Activated naive CD4-positive, alpha-beta T cell treated with Interleukin-2 at 50 U/mL for 16 hours (primary cell): ENCODE measurements at regions not wholly inside any gene's neighbourhood (a gene's known extent, or its start where the extent isn't known, plus 50 kb on each side); places are given as distances from the start of the nearest gene placed in this dataset.

Experiments
- DNase-seq: peaks from one replicate; pipeline ENCODE4 v3.0.0-alpha.2; 2020

GRCh38 chr16:6360641-6361040 lies 972.0 kb upstream of the RBFOX1 start:
- DNase-seq = no peak

- DNase-seq = no peak
These were observed 975.7 kb upstream of the RBFOX1 start for GRCh38 chr16:6356911-6357310.

DNA sequence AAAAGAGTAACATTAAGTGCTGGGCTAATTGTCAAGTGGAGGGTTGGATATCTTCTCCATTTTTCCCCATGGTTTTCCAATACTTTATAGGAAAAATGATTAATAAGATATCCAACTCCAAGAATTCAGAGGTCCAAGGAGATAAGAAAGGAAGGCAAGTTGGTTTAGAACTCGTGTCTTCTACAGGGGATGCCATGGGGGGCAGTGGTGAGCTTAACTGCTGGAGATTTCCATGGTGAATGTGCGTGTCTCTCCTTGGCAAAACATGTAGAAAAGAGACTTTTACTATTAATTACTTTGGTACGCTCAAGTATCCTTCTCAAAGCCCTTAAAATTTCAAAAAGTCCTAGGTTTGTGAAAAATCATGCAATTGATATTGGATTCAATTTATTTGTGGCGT lies 982.9 kb upstream of the RBFOX1 start:
- DNase-seq = no peak

GRCh38 chr16:6345090-6345489 lies 987.6 kb upstream of the RBFOX1 start:
- DNase-seq = no peak

- DNase-seq = no peak
These were observed 989.5 kb upstream of the RBFOX1 start for GRCh38 chr16:6343157-6343556.

DNA sequence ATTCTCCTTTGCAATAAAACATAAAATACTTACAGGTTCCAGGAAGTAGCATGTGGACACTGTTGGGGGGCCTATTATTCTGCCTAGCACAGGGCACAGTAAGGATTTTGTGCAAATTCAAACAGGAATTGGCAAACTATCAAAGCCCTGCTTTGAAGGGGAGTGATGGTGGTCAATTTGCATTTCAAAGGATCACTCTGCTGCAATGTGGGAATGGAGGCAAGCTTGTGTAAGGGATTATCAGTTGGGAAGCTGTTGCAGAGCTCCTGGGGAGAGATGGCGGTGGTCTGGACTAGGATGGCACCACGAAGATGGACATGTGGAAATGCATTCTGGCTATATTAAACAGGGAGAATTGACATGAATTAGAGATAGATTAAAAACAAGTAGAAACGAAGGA lies 990.7 kb upstream of the RBFOX1 start:
- DNase-seq = no peak

DNA sequence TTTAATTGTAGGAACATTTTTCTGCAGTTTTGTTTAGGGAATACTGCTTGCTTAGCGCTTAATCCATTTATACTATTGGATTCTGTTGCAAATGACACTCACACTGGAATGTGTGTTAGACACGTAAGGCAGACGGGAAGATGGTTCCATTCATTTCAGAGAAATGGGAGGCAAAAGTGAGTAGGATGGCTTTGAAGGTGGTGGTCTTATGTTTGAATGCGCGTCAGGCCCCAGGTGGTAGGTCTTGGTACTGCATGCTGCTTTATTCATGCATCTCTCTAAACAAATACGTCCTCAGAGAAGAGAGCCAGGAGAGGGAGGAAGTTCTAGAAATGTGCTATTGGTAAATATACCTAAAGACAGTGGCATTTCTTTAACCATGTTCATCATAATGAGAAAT lies 997.6 kb upstream of the RBFOX1 start:
- DNase-seq = no peak

DNA sequence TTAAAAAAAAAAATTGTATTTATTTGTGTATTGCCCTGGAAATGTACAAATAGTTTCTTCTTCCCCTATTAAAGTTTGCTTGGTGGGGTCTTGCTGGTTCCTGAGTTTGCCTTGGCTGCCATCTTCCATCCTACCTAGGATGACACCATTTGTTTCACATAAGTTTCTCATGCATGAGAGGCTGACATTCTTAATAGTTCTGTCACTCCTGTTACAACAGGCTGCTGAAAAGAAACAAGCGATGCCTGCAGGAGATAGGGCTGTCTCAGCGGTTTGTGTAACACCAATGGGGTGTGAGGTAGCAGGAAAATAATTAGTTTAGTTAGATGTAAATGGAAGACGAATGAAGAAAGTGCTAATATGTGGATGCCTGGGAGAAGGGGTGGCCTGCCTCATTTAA lies 1000.9 kb upstream of the RBFOX1 start:
- DNase-seq = no peak

GRCh38 chr16:6317934-6318333 lies 1014.7 kb upstream of the RBFOX1 start:
- DNase-seq = no peak

- no peak for DNase-seq
These were observed 1023.4 kb upstream of the RBFOX1 start for GRCh38 chr16:6309271-6309670.

DNA sequence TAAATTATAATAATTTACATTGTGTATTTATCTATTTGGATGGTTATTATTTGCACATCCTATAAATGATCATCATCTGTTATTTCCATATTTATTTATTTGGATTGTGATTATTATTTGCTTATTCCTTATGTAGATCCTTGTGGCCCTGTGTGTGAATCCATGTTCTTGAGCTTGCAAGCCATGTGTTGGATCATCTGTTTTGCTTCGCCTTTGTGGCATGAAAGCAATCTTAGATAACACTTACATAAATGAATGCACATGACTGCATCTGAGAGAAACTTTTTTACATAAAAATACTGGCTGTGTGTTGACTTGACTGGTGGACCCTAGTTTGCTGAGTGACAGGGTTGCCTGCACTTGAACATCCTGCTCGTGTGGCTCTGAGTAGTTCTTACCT lies 1024.5 kb upstream of the RBFOX1 start:
- no peak for DNase-seq

GRCh38 chr16:6300523-6300922 lies 1032.1 kb upstream of the RBFOX1 start:
- DNase-seq = no peak

- no peak for DNase-seq
These were observed 1034.8 kb upstream of the RBFOX1 start for GRCh38 chr16:6297666-6298410.

DNA sequence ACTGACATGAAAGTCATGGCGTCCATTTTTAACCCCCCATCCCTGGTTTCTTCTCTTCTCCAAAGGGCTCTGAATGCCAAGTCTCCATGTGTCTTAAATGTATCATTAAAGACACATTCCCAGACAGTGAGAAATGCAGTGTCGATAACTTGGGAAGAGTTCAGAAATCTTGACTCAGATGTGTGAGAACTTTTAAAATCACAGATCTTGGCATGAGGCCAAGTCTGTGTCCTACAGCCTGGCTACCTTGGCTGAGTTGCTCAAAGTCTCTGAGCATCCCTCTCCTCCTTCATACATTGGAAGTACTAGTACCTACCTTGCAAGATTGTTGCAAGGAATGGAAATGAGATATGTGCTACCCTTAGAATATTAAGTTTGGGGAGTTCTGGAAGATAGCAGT lies 1046.5 kb upstream of the RBFOX1 start:
- no peak for DNase-seq

DNA sequence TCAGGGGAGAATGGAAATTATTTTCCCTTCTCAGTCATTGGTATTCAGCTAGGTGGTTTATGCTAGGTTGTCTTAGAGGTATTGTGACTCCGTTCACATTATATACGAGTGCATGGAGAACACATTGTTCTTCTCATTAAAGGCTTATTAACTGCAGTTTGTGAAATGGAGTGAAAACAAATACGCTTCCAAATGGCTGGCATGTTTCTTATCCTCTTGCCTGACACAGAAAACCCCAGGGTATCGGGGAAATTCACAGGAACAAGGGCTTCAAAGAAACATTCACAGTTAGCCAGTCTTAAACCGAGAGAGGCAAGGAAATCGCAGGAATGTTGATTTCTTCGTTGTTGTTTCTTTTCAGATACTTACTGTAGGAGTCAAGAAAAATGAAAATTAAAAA lies 1047.9 kb upstream of the RBFOX1 start:
- no peak for DNase-seq

DNA sequence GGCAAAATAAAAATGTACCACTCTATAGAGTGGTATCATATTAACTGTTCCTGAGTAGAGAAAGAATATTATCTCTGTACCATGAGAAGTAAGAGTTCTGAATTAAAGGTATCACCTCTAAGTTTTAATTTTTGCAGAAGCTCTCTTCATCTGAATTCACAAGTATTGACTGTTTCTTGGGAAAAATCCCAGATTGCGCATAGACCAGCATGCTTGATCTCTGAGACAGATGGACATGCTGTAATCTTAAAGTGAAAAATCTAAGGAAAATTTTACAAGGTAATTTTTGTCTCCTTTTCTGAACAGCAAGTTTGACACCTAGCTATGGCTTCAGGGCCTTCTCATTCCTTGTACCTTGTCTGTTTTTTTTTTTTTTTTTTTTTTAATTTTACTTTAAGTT lies 1050.7 kb upstream of the RBFOX1 start:
- DNase-seq = no peak

DNA sequence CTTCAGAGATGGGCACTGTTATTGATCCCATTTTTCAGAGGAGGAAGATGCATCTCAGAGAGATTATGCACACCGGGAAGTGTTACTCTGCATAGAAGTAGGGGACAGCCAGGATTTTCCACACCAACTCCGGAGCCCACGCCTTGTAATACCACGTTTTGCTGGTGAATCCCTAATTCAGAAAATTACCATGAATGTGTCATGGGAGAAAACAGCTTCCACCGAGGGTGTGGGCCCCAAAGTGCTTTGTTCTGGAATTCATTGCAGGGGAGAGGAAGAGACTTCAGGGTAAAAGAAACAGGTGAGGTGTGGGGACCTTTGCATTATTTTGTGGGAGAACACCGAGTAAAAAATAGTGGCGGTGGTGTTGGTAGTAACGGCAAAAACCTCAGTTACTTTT lies 1051.4 kb upstream of the RBFOX1 start:
- no peak for DNase-seq

DNA sequence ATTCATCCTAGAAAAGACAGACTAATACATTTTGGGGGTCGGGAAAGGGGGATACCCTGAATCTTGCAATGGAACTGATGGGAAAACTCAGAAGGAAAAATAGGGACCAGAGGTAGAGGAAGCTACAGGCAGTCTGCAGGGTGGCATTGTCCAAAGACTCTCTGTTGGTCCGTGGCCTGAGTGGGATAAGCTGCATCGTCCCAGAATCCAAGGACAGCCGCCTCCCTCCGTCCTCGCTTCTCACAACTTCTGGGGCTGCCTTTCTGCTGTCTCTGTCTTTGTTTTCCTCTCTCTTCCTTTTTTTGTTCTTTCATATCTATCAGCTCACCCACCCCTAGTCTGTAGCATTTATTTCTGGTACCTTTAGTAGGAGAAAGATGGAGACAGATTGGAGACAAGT lies 1052.6 kb upstream of the RBFOX1 start:
- no peak for DNase-seq

GRCh38 chr16:6279286-6279685 lies 1053.4 kb upstream of the RBFOX1 start:
- DNase-seq = no peak

DNA sequence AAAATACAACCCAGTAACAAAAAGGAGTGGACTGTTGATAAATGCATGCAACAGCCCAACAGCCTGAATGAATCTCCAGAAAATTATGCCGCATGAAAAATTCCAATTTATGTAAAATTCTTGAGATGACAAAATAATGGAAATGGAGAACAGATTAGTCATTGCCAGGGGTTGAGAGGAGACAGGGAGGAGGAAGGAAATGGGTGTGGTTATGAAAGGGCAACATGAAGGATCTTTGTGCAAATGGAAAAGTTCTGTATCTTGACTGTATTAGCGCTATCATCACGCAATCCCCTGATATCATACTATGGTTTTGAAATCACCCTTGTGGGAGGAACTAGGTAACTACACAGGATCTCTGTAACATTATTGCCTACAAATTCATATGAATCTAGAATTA lies 1058.3 kb upstream of the RBFOX1 start:
- DNase-seq = no peak

GRCh38 chr16:6267682-6268081 lies 1065.0 kb upstream of the RBFOX1 start:
- DNase-seq = no peak

DNA sequence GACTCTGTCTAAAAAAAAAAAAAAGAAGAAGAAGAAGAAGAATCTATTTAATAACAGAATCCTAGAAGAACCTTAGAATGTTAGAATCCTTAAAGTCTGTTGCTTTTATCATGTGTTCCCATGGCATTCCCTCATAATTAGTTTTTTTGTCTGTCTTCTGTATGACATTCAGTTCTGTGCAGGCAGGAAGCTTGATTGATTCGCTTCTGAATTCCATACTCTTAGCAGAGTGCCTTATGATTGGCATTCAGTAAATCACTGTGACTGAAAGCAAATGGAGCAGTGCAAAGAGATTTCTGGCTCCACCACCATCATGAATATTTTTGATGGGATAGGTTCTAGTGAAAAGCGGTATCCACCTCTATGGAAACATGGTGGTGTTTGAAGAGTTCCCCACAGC lies 1065.9 kb upstream of the RBFOX1 start:
- DNase-seq = no peak

DNA sequence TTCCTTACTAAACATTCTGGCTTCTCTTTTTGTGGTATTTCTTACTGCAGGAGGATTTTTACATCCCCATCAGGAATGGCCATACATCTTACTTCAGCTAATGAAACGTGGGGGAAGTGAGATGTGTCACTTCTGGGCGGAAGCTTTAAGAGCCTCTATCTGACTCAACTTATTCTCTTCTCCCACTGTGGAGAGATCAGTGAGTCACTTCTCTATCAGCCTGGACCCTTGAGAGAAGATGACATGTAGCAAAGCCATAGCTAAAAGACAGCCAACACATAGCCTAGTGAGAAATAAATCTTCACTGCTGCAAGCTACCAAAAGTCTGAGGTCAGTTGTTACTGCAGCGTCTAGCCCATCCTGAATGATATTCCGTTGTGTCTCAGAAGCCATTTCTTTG lies 1066.7 kb upstream of the RBFOX1 start:
- DNase-seq = no peak

- DNase-seq = no peak
These were observed 1074.6 kb upstream of the RBFOX1 start for GRCh38 chr16:6258056-6258455.

DNA sequence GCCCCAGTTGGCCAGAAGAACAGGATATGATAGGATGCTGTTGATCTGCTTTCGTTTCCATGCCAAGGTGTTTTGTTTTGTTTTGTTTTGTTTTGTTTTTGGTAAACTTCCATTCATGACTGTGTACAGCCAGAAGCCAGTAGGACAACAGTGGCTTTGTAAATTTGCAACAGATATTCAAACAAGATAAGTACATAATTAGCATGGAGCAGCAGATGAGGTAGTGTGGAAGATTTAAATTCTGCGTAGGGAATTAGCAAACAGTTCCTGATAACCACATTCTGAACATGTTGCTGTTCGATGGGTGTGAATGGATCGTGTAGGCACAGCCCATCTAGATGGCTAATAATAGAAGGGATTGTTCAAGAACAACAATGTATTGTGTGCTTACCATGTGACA lies 1080.1 kb upstream of the RBFOX1 start:
- DNase-seq = no peak

- no peak for DNase-seq
These were observed 1082.1 kb upstream of the RBFOX1 start for GRCh38 chr16:6250511-6250910.
